Activated naive CD8-positive, alpha-beta T cell treated with anti-CD3 and anti-CD28 coated beads for 36 hours (primary cell): ENCODE measurements at regions not wholly inside any gene's neighbourhood (a gene's known extent, or its start where the extent isn't known, plus 50 kb on each side); places are given as distances from the start of the nearest gene placed in this dataset.

Experiments
- DNase-seq: peaks from one replicate; pipeline ENCODE4 v3.0.0; 2021
- H3K27ac Mint-ChIP-seq: one replicate; pipeline ENCODE4 v1.8.0; 2022; ENCODE audit warnings: mild to moderate bottlenecking, moderate library complexity, mixed read lengths
- H3K27me3 Mint-ChIP-seq: one replicate; pipeline ENCODE4 v1.8.0; 2022; ENCODE audit warnings: mild to moderate bottlenecking, mixed read lengths
- H3K36me3 Mint-ChIP-seq: one replicate; pipeline ENCODE4 v1.8.0; 2021; ENCODE audit warnings: mild to moderate bottlenecking, mixed read lengths
- H3K4me1 Mint-ChIP-seq: one replicate; pipeline ENCODE4 v1.8.0; 2021; ENCODE audit warnings: mixed read lengths
- H3K4me3 Mint-ChIP-seq: one replicate; pipeline ENCODE4 v1.8.0; 2022; ENCODE audit warnings: mild to moderate bottlenecking, moderate library complexity, mixed read lengths
- H3K9me3 Mint-ChIP-seq: one replicate; pipeline ENCODE4 v1.8.0; 2022; ENCODE audit warnings: mixed read lengths

DNA sequence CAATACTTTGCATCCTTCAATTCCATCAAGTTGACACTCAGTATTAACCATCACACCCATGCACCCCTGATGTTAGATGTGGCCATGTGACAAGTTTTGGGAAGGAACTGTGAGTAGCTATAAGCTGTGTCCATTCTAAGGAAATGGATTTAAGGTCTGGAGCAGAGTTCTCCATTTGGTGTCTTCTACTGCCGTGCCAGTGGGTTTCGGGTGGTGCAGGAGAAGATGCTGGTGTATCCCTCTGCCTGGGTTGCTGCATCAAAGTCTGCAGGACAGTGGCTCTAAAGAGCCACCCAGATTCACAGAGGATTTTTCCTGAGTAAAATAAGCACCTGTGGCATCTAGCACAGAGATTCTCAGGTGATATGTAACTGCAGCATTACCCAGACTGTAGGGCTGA lies 105.7 kb upstream of the IRS2 start:
- H3K9me3 Mint-ChIP-seq: peaks cover 2% of the 10 kb centered on the region
- peaks cover 8% of the 10 kb centered on the region for H3K27me3 Mint-ChIP-seq
- no peaks in the 10 kb centered on the region for H3K4me1 Mint-ChIP-seq
- DNase-seq: no peak
- H3K36me3 Mint-ChIP-seq: no peaks in the 10 kb centered on the region
- no peak overlapping the region for H3K27ac Mint-ChIP-seq
- no peak overlapping the region for H3K4me3 Mint-ChIP-seq

DNA sequence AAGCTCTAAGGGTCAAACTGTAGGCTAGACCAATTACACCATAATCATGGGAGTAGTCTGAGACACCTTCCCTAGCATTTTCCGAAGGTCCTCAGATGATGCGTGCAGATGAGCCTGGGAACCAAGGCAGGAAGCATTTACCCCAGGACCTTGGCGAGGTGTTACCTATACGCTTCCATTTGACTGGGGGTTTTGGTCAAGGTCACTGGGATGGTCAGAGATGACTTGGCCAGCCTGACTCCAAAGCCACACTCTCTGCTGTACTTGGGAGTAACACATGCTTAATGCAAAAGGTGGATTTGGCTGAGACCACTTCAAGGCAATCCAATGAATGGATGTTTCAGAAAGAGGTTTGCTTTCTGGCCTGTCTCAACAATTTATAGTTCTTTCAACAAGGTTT lies 98.9 kb upstream of the IRS2 start:
- peaks cover 8% of the 10 kb centered on the region for H3K27me3 Mint-ChIP-seq
- no peaks in the 10 kb centered on the region for H3K36me3 Mint-ChIP-seq
- no peak for DNase-seq
- no peak overlapping the region for H3K27ac Mint-ChIP-seq
- H3K9me3 Mint-ChIP-seq: peaks cover 2% of the 10 kb centered on the region
- no peak overlapping the region for H3K4me3 Mint-ChIP-seq
- H3K4me1 Mint-ChIP-seq: no peaks in the 10 kb centered on the region

DNA sequence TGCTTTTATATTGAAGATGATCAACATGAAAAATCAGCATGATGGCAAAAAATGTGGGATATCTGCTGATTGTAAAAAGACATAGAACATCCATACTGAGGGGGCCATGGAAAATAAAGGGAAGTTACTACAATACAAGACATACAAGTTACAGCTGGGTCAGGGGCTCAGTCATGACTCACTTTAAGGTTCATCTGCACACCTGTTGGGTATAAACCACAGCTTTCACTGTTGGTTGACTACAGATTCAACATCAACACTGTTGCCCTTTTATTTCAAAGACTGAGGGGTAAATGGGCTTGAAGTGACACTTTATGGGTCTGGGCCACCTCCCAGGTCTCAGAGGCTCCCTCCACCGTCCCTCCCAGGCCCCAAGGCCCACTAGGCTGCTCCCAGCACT lies 98.1 kb upstream of the IRS2 start:
- Mint-ChIP-seq H3K4me1 (no peaks in the 10 kb centered on the region), H3K36me3 (no peaks in the 10 kb centered on the region), H3K9me3 (peaks cover 2% of the 10 kb centered on the region), H3K27ac (no peak overlapping the region), H3K27me3 (peaks cover 6% of the 10 kb centered on the region), H3K4me3 (no peak overlapping the region)
- DNase-seq: no peak

DNA sequence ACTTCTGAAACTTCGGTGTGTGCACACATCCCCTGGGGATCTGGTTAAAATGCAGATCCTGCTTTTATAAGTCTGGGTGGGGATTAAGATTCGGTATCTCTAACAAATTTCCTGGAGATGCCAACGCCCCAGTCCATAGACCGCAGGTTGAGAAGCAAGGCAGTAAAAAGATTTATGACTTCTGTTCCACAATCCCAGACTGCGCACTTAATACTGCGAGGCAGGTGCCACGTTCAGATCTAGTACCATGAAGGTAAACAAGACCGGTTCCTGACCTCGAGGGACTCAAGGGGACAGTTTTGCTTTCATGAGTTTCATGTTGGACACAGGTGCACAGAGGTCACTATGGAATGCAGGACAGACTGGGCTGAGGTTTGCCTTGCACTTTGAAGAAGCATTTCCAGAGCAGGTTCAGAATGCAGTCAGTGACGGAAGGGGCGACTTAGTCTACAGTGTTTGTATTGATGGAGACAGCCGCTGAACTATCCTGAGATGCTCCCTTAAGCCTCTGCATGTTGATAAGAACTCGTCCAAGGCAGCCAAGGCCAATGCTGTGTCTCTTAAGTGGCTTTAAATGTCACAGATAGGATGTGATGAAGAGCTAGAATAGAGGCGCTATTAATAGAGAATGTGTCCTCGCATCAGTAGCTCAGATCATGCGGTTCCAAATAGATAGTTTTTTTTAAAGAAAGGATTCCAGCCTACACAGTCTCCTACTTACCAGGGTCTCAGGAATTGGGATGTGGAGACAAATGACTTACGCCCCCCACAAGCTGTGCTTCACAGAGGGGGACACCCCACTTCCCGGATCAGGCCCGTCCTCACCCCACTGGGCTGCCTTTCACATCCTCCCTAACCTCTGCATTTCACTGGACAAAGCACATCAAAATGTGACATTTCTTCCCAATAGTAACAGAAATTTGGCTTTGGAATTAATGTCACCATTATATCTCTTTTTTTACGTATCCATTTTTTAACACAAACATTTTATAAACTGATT lies 97.1 kb upstream of the IRS2 start:
- Mint-ChIP-seq H3K9me3 (peaks cover 2% of the 10 kb centered on the region), H3K4me1 (no peaks in the 10 kb centered on the region), H3K4me3 (no peak overlapping the region), H3K36me3 (no peaks in the 10 kb centered on the region), H3K27ac (no peak overlapping the region), H3K27me3 (peaks cover 10% of the 10 kb centered on the region)
- no peak for DNase-seq

DNA sequence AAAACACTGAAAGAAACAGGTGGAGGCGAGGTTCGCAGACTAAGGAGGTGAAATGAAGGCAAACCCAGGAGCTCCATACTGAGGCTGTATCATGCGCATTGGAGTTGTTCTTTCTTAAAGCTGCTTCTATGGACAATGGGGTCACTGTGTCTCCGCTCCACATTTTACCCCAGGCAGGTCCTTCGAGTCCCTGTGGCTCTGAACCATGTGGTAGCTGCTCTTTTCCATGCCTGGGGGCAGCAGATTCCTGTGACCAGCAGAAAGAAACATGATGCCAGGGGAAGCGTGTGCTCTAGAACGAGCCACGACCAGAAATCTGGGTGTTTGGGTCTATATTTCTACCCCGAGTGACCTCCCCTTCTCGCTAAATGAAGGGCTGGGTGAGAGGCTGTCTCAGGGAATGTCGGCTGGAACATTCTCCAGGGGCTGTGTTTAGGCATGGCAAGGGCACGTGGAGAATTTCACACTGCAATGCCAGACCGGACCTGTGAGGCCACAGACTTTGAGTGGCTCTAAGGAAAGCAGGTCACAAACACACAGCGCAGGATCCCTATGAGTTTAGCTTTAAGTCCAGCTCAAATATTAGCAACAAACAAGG lies 95.7 kb upstream of the IRS2 start:
- H3K4me1 Mint-ChIP-seq: no peaks in the 10 kb centered on the region
- DNase-seq: no peak
- no peaks in the 10 kb centered on the region for H3K9me3 Mint-ChIP-seq
- H3K27ac Mint-ChIP-seq: no peak overlapping the region
- H3K27me3 Mint-ChIP-seq: peaks cover 5% of the 10 kb centered on the region
- H3K4me3 Mint-ChIP-seq: no peak overlapping the region
- no peaks in the 10 kb centered on the region for H3K36me3 Mint-ChIP-seq

- no peaks in the 10 kb centered on the region for H3K4me1 Mint-ChIP-seq
- no peak overlapping the region for H3K27ac Mint-ChIP-seq
- no peak for DNase-seq
- H3K4me3 Mint-ChIP-seq: no peak overlapping the region
- H3K36me3 Mint-ChIP-seq: no peaks in the 10 kb centered on the region
- H3K9me3 Mint-ChIP-seq: no peaks in the 10 kb centered on the region
- peaks cover 11% of the 10 kb centered on the region for H3K27me3 Mint-ChIP-seq
These were observed 95.0 kb upstream of the IRS2 start for GRCh38 chr13:109881347-109881725.

- no peak overlapping the region for H3K4me3 Mint-ChIP-seq
- H3K4me1 Mint-ChIP-seq: no peaks in the 10 kb centered on the region
- H3K27me3 Mint-ChIP-seq: peaks cover 12% of the 10 kb centered on the region
- H3K36me3 Mint-ChIP-seq: no peaks in the 10 kb centered on the region
- no peak for DNase-seq
- no peaks in the 10 kb centered on the region for H3K9me3 Mint-ChIP-seq
- no peak overlapping the region for H3K27ac Mint-ChIP-seq
These were observed 94.3 kb upstream of the IRS2 start for GRCh38 chr13:109880371-109881346.

DNA sequence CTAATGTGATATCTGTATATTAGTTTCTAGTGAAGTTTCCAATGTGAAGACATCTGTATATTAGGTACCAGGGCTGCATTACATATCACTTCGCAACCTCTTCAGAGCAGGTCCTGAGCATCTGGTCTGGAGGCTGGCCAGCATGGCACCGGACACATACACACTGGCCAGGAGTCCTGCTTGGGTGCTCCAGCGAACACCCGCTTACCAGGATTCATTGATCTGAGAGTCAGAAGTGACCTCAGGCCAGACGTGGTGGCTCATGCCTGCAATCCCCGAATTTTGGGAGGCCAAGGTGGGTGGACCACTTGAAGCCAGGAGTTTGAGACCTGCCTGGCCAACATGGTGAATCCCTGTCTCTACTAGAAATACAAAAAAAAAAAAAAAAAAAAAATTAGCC lies 93.0 kb upstream of the IRS2 start:
- H3K4me1 Mint-ChIP-seq: no peaks in the 10 kb centered on the region
- H3K4me3 Mint-ChIP-seq: no peak overlapping the region
- DNase-seq: no peak
- H3K27me3 Mint-ChIP-seq: peaks cover 15% of the 10 kb centered on the region
- no peak overlapping the region for H3K27ac Mint-ChIP-seq
- H3K9me3 Mint-ChIP-seq: no peaks in the 10 kb centered on the region
- no peaks in the 10 kb centered on the region for H3K36me3 Mint-ChIP-seq

DNA sequence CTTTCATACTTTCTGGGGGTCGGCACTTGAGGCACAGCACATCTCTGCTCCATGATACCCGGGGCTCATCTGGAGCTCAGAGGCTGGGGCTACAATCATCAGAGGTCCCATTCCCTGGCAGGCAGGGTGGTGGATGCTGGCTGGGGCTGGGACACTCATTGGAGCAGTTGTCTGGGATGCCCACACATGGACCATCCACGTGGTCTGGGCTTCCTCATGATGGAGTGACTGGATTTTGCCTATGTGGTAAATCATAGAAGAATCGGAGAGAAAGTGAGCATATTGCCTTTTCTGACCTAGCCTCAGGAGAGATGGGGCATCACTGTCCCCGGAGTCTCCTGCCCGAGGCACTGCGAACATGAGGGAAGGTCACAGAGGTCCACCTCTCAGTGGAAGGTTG lies 91.4 kb upstream of the IRS2 start:
- H3K36me3 Mint-ChIP-seq: no peaks in the 10 kb centered on the region

DNA sequence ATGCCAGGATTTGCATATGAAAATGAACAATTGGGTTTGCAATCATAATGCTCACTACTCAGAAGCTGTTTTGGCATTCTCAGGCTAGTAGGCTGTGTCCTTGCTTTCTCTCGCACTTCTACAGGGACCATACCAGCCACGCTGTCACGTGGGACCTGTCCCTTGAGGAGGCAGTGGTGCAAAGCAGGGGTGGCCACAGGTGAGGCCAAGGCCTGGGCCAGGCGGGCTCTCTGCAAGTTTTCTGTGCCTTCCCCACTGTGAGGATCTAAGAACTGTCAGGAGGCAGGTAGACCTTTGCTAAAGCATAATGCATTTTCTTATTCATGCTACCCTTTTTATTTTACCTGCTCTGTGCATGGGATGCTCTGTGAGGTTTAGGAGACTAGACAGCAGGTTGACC lies 89.4 kb upstream of the IRS2 start:
- no peak overlapping the region for H3K27ac Mint-ChIP-seq
- peaks cover 20% of the 10 kb centered on the region for H3K27me3 Mint-ChIP-seq
- no peak for DNase-seq
- no peak overlapping the region for H3K4me3 Mint-ChIP-seq
- H3K9me3 Mint-ChIP-seq: no peaks in the 10 kb centered on the region
- H3K36me3 Mint-ChIP-seq: no peaks in the 10 kb centered on the region
- H3K4me1 Mint-ChIP-seq: no peaks in the 10 kb centered on the region

More for the DNA sequence above, 91.4 kb upstream of the IRS2 start:
- Mint-ChIP-seq H3K4me1 (no peaks in the 10 kb centered on the region), H3K27ac (no peak overlapping the region), H3K9me3 (no peaks in the 10 kb centered on the region), H3K4me3 (no peak overlapping the region), H3K27me3 (peaks cover 19% of the 10 kb centered on the region)
- DNase-seq: no peak

GRCh38 chr13:109874484-109875454 lies 88.4 kb upstream of the IRS2 start:
- no peak for DNase-seq
- no peak overlapping the region for H3K27ac Mint-ChIP-seq
- peaks cover 23% of the 10 kb centered on the region for H3K27me3 Mint-ChIP-seq
- H3K36me3 Mint-ChIP-seq: no peaks in the 10 kb centered on the region
- no peaks in the 10 kb centered on the region for H3K4me1 Mint-ChIP-seq
- H3K9me3 Mint-ChIP-seq: no peaks in the 10 kb centered on the region
- H3K4me3 Mint-ChIP-seq: no peak overlapping the region

GRCh38 chr13:109873351-109874123 lies 87.2 kb upstream of the IRS2 start:
- peaks cover 20% of the 10 kb centered on the region for H3K27me3 Mint-ChIP-seq
- H3K36me3 Mint-ChIP-seq: no peaks in the 10 kb centered on the region
- no peaks in the 10 kb centered on the region for H3K4me1 Mint-ChIP-seq
- no peak for DNase-seq
- H3K27ac Mint-ChIP-seq: no peak overlapping the region
- no peaks in the 10 kb centered on the region for H3K9me3 Mint-ChIP-seq
- no peak overlapping the region for H3K4me3 Mint-ChIP-seq

- Mint-ChIP-seq H3K9me3 (no peaks in the 10 kb centered on the region), H3K27ac (no peak overlapping the region), H3K36me3 (no peaks in the 10 kb centered on the region), H3K27me3 (peaks cover 27% of the 10 kb centered on the region), H3K4me3 (no peak overlapping the region), H3K4me1 (no peaks in the 10 kb centered on the region)
- no peak for DNase-seq
These were observed 86.5 kb upstream of the IRS2 start for GRCh38 chr13:109872864-109873263.
